ENCODE measurements at regions not wholly inside any gene's neighbourhood (a gene's known extent, or its start where the extent isn't known, plus 50 kb on each side); places are given as distances from the start of the nearest gene placed in this dataset.

- H3K9ac ChIP-seq (ENCODE audit: insufficient read length): no peak overlapping the region
- no peak overlapping the region for H3K27ac ChIP-seq
- no peak overlapping the region for H3K4me3 ChIP-seq
- TF ChIP-seq EZH2 (IDR thresholded peaks at IDR 0.05) (no peak), FOXP2 (optimal IDR thresholded peaks at IDR 0.05; ENCODE audit: control extremely low read depth, extremely low read length, insufficient read depth) (no peak), POLR2AphosphoS5 (IDR thresholded peaks at IDR 0.05; ENCODE audit: borderline replicate concordance, low read depth, low read length) (no peak)
- no peak for DNase-seq (ENCODE audit: low read depth, low spot score)
- no peaks in the 10 kb centered on the region for H3K36me3 ChIP-seq (ENCODE audit: insufficient read depth, low read length)
- H3K9me3 ChIP-seq (ENCODE audit: low read depth, low read length): no peaks in the 10 kb centered on the region
These were observed 95.2 kb downstream of the RCN1 start for GRCh38 chr11:32186118-32186517.

GRCh38 chr11:32187111-32187510, 96.2 kb downstream of the RCN1 start:
- DNase-seq (ENCODE audit: low read depth, low spot score): no peak
- no peak overlapping the region for H3K27ac ChIP-seq
- H3K4me3 ChIP-seq: no peak overlapping the region
- no peaks in the 10 kb centered on the region for H3K36me3 ChIP-seq (ENCODE audit: insufficient read depth, low read length)
- no peak for TF ChIP-seq POLR2AphosphoS5 (IDR thresholded peaks at IDR 0.05; ENCODE audit: borderline replicate concordance, low read depth, low read length)
- TF ChIP-seq EZH2 (IDR thresholded peaks at IDR 0.05): no peak
- no peak for TF ChIP-seq FOXP2 (optimal IDR thresholded peaks at IDR 0.05; ENCODE audit: control extremely low read depth, extremely low read length, insufficient read depth)
- H3K9me3 ChIP-seq (ENCODE audit: low read depth, low read length): no peaks in the 10 kb centered on the region
- no peak overlapping the region for H3K9ac ChIP-seq (ENCODE audit: insufficient read length)

GRCh38 chr11:32188785-32189184, 97.9 kb downstream of the RCN1 start:
- H3K9me3 ChIP-seq (ENCODE audit: low read depth, low read length): no peaks in the 10 kb centered on the region
- H3K9ac ChIP-seq (ENCODE audit: insufficient read length): no peak overlapping the region
- H3K4me3 ChIP-seq: no peak overlapping the region
- no peak for TF ChIP-seq FOXP2 (optimal IDR thresholded peaks at IDR 0.05; ENCODE audit: control extremely low read depth, extremely low read length, insufficient read depth)
- TF ChIP-seq POLR2AphosphoS5 (IDR thresholded peaks at IDR 0.05; ENCODE audit: borderline replicate concordance, low read depth, low read length): no peak
- no peak for TF ChIP-seq EZH2 (IDR thresholded peaks at IDR 0.05)
- no peak overlapping the region for H3K27ac ChIP-seq
- DNase-seq (ENCODE audit: low read depth, low spot score): no peak
- no peaks in the 10 kb centered on the region for H3K36me3 ChIP-seq (ENCODE audit: insufficient read depth, low read length)

- Histone ChIP-seq H3K9ac (ENCODE audit: insufficient read length) (no peak overlapping the region), H3K36me3 (ENCODE audit: insufficient read depth, low read length) (no peaks in the 10 kb centered on the region), H3K9me3 (ENCODE audit: low read depth, low read length) (no peaks in the 10 kb centered on the region), H3K27ac (no peak overlapping the region), H3K4me3 (no peak overlapping the region)
- DNase-seq (ENCODE audit: low read depth, low spot score): no peak
- TF ChIP-seq POLR2AphosphoS5 (IDR thresholded peaks at IDR 0.05; ENCODE audit: borderline replicate concordance, low read depth, low read length) (no peak), EZH2 (IDR thresholded peaks at IDR 0.05) (no peak), FOXP2 (optimal IDR thresholded peaks at IDR 0.05; ENCODE audit: control extremely low read depth, extremely low read length, insufficient read depth) (no peak)
These were observed 105.3 kb downstream of the RCN1 start for GRCh38 chr11:32196137-32196536.

- Histone ChIP-seq H3K4me3 (no peak overlapping the region), H3K36me3 (ENCODE audit: insufficient read depth, low read length) (no peaks in the 10 kb centered on the region), H3K27ac (no peak overlapping the region), H3K9ac (ENCODE audit: insufficient read length) (no peak overlapping the region), H3K9me3 (ENCODE audit: low read depth, low read length) (no peaks in the 10 kb centered on the region)
- TF ChIP-seq EZH2 (IDR thresholded peaks at IDR 0.05) (no peak), POLR2AphosphoS5 (IDR thresholded peaks at IDR 0.05; ENCODE audit: borderline replicate concordance, low read depth, low read length) (no peak), FOXP2 (optimal IDR thresholded peaks at IDR 0.05; ENCODE audit: control extremely low read depth, extremely low read length, insufficient read depth) (no peak)
- DNase-seq (ENCODE audit: low read depth, low spot score): no peak
These were observed 107.2 kb downstream of the RCN1 start for GRCh38 chr11:32198053-32198452.

GRCh38 chr11:32200136-32200847, 109.4 kb downstream of the RCN1 start:
- Histone ChIP-seq H3K9ac (ENCODE audit: insufficient read length) (no peak overlapping the region), H3K9me3 (ENCODE audit: low read depth, low read length) (no peaks in the 10 kb centered on the region), H3K36me3 (ENCODE audit: insufficient read depth, low read length) (no peaks in the 10 kb centered on the region), H3K27ac (no peak overlapping the region), H3K4me3 (no peak overlapping the region)
- no peak for DNase-seq (ENCODE audit: low read depth, low spot score)
- TF ChIP-seq POLR2AphosphoS5 (IDR thresholded peaks at IDR 0.05; ENCODE audit: borderline replicate concordance, low read depth, low read length) (no peak), FOXP2 (optimal IDR thresholded peaks at IDR 0.05; ENCODE audit: control extremely low read depth, extremely low read length, insufficient read depth) (no peak), EZH2 (IDR thresholded peaks at IDR 0.05) (no peak)

GRCh38 chr11:32204751-32205150, 113.9 kb downstream of the RCN1 start:
- Histone ChIP-seq H3K36me3 (ENCODE audit: insufficient read depth, low read length) (no peaks in the 10 kb centered on the region), H3K9ac (ENCODE audit: insufficient read length) (no peak overlapping the region), H3K27ac (no peak overlapping the region), H3K4me3 (no peak overlapping the region), H3K9me3 (ENCODE audit: low read depth, low read length) (no peaks in the 10 kb centered on the region)
- TF ChIP-seq FOXP2 (optimal IDR thresholded peaks at IDR 0.05; ENCODE audit: control extremely low read depth, extremely low read length, insufficient read depth): no peak
- TF ChIP-seq POLR2AphosphoS5 (IDR thresholded peaks at IDR 0.05; ENCODE audit: borderline replicate concordance, low read depth, low read length): no peak
- no peak for TF ChIP-seq EZH2 (IDR thresholded peaks at IDR 0.05)
- DNase-seq (ENCODE audit: low read depth, low spot score): no peak

- Histone ChIP-seq H3K9ac (ENCODE audit: insufficient read length) (no peak overlapping the region), H3K9me3 (ENCODE audit: low read depth, low read length) (no peaks in the 10 kb centered on the region), H3K4me3 (no peak overlapping the region), H3K36me3 (ENCODE audit: insufficient read depth, low read length) (no peaks in the 10 kb centered on the region), H3K27ac (no peak overlapping the region)
- DNase-seq (ENCODE audit: low read depth, low spot score): no peak
- TF ChIP-seq EZH2 (IDR thresholded peaks at IDR 0.05): no peak
- no peak for TF ChIP-seq POLR2AphosphoS5 (IDR thresholded peaks at IDR 0.05; ENCODE audit: borderline replicate concordance, low read depth, low read length)
- no peak for TF ChIP-seq FOXP2 (optimal IDR thresholded peaks at IDR 0.05; ENCODE audit: control extremely low read depth, extremely low read length, insufficient read depth)
These were observed 119.7 kb downstream of the RCN1 start for GRCh38 chr11:32210556-32210955.

- Histone ChIP-seq H3K9ac (ENCODE audit: insufficient read length) (no peak overlapping the region), H3K27ac (no peak overlapping the region), H3K9me3 (ENCODE audit: low read depth, low read length) (no peaks in the 10 kb centered on the region), H3K4me3 (no peak overlapping the region), H3K36me3 (ENCODE audit: insufficient read depth, low read length) (no peaks in the 10 kb centered on the region)
- no peak for DNase-seq (ENCODE audit: low read depth, low spot score)
- TF ChIP-seq EZH2 (IDR thresholded peaks at IDR 0.05) (no peak), FOXP2 (optimal IDR thresholded peaks at IDR 0.05; ENCODE audit: control extremely low read depth, extremely low read length, insufficient read depth) (no peak), POLR2AphosphoS5 (IDR thresholded peaks at IDR 0.05; ENCODE audit: borderline replicate concordance, low read depth, low read length) (no peak)
These were observed 122.3 kb downstream of the RCN1 start for GRCh38 chr11:32213223-32213622.
